ENCODE measurements at regions not wholly inside any gene's neighbourhood (a gene's known extent, or its start where the extent isn't known, plus 50 kb on each side); places are given as distances from the start of the nearest gene placed in this dataset.

DNA sequence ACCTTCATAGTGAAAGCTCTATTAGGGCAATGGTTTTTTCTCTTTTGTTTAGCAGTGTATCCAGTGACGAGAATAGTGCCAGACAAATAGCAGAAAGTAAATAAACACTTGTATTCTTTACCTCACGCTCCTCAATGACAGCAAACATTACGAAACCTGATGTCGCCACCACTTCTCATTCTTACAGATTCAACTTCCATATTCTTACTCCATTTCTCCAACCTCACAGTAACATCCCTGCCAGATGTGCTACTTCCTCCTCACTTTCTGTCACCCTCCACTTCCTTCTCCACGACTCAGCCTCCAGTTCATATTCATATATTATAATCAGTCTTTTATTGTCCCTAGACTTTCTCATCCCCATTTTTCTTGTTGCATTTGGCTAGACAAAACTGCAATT, 1956.2 kb upstream of the AGA start:
- no peak overlapping the region for H3K27ac ChIP-seq (ENCODE audit: low read length)
- H3K9me2 ChIP-seq (replicated peaks; ENCODE audit: insufficient read depth, low read length) = no peaks in the 10 kb centered on the region
- TF ChIP-seq, protein P1, sequence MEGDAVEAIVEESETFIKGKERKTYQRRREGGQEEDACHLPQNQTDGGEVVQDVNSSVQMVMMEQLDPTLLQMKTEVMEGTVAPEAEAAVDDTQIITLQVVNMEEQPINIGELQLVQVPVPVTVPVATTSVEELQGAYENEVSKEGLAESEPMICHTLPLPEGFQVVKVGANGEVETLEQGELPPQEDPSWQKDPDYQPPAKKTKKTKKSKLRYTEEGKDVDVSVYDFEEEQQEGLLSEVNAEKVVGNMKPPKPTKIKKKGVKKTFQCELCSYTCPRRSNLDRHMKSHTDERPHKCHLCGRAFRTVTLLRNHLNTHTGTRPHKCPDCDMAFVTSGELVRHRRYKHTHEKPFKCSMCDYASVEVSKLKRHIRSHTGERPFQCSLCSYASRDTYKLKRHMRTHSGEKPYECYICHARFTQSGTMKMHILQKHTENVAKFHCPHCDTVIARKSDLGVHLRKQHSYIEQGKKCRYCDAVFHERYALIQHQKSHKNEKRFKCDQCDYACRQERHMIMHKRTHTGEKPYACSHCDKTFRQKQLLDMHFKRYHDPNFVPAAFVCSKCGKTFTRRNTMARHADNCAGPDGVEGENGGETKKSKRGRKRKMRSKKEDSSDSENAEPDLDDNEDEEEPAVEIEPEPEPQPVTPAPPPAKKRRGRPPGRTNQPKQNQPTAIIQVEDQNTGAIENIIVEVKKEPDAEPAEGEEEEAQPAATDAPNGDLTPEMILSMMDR (IDR thresholded peaks at IDR 0.05; ENCODE audit: low read length) = no peak
- no peak for TF ChIP-seq EZH2 (optimal IDR thresholded peaks at IDR 0.05; ENCODE audit: low read depth, low read length)
- TF ChIP-seq EZH2phosphoT487 (IDR thresholded peaks at IDR 0.05; ENCODE audit: low read length) = no peak
- H3K79me2 ChIP-seq (ENCODE audit: low read length) = no peaks in the 10 kb centered on the region
- no peaks in the 10 kb centered on the region for H3K36me3 ChIP-seq (replicated peaks; ENCODE audit: insufficient read depth, low read length)
- H4K20me1 ChIP-seq (ENCODE audit: insufficient read depth, low read length) = no peaks in the 10 kb centered on the region
- no peak overlapping the region for H2AFZ ChIP-seq (ENCODE audit: low read length)
- H3K4me2 ChIP-seq (ENCODE audit: low read depth, low read length) = no peak overlapping the region
- no peaks in the 10 kb centered on the region for H3K9me3 ChIP-seq (replicated peaks; ENCODE audit: insufficient read depth, low read length)
- no peak for DNase-seq
- H3K4me3 ChIP-seq (ENCODE audit: low read length) = no peak overlapping the region
- H3K9ac ChIP-seq (ENCODE audit: low read length) = no peak overlapping the region
- no peaks in the 10 kb centered on the region for H3K4me1 ChIP-seq (ENCODE audit: low read length)
- H3K27me3 ChIP-seq (replicated peaks; ENCODE audit: insufficient read depth, low read length) = no peaks in the 10 kb centered on the region
- no peaks in the 10 kb centered on the region for H3F3A ChIP-seq (ENCODE audit: insufficient read depth, low read length)

DNA sequence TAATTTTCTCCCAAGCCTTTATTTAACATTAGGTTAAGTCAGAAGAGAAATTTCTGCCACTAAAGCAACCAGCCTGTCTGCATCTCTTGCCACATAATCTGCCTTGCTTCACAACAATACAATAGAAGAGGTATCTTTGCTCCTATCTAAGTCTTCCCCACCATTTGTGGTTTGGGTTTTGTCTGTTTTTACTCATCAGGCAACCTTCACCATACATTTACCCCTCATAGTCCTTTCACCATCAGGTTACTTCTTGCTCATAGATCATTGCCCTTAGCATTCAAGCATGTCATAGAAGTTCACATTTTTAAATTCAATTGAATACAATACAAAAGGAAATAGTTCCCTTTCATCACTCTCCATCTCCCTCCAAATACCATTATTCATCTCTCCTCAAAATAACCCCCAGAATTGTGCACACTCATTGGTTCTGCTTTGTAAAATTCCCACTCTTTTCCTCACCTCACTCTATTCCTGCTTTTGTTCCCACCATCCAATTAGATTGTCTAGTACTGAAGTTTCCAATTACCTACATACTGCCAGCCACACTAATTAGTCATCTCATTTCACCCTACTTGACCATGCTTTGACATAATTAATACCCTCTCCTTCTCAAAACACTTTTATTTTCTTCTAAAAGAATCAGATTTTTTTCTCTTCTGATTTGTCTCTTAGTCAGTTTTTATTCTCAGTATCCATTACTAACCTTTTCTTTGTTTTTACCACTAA, 1957.0 kb upstream of the AGA start:
- H3F3A ChIP-seq (ENCODE audit: insufficient read depth, low read length) = no peaks in the 10 kb centered on the region
- TF ChIP-seq, protein P1 (IDR thresholded peaks at IDR 0.05; ENCODE audit: low read length) = no peak
- H3K27ac ChIP-seq (ENCODE audit: low read length) = no peak overlapping the region
- H3K4me2 ChIP-seq (ENCODE audit: low read depth, low read length) = no peak overlapping the region
- no peak overlapping the region for H2AFZ ChIP-seq (ENCODE audit: low read length)
- no peaks in the 10 kb centered on the region for H3K9me3 ChIP-seq (replicated peaks; ENCODE audit: insufficient read depth, low read length)
- H3K36me3 ChIP-seq (replicated peaks; ENCODE audit: insufficient read depth, low read length) = no peaks in the 10 kb centered on the region
- no peak overlapping the region for H3K4me3 ChIP-seq (ENCODE audit: low read length)
- H4K20me1 ChIP-seq (ENCODE audit: insufficient read depth, low read length) = no peaks in the 10 kb centered on the region
- no peak overlapping the region for H3K9ac ChIP-seq (ENCODE audit: low read length)
- DNase-seq = no peak
- no peaks in the 10 kb centered on the region for H3K9me2 ChIP-seq (replicated peaks; ENCODE audit: insufficient read depth, low read length)
- no peaks in the 10 kb centered on the region for H3K27me3 ChIP-seq (replicated peaks; ENCODE audit: insufficient read depth, low read length)
- no peaks in the 10 kb centered on the region for H3K79me2 ChIP-seq (ENCODE audit: low read length)
- H3K4me1 ChIP-seq (ENCODE audit: low read length) = no peaks in the 10 kb centered on the region

DNA sequence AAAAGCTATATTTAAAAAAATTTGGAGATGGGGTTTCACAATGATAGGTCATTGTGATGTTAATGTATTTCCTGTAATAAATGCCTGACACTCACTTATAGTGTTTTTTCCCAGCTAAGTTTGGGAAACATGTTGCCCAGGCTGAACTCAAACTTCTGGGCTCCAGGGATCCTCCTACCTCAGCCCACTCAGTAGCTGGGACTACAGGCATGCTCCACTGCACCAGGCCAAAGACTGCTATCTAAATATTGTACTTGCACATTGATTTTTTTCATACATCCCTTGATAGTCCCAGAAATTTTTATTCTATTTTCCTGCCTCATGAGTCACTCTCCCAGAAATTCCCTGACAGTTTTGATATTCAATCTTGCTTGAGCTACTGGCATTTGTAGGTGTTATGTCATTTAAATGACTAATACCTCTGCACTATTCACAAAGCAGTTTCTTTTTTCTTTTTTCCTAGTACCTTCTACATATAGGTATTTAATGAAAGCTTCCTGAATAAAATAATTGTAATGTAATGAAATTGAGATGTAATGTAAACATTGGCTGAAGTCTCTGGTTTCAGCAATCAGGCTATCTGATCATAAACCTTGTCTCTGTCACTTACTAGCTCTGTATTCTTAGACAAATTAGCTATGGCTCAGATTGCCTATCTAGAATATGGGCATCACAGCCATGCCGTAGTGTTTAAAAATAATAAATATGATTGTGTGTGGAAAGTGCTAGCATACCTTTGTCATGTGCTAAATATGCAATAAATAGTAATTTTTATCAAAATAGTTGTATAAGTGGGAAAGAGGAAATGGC, 1973.0 kb upstream of the AGA start:
- Histone ChIP-seq H3K9ac (ENCODE audit: low read length) (no peak overlapping the region), H4K20me1 (ENCODE audit: insufficient read depth, low read length) (no peaks in the 10 kb centered on the region), H3K4me1 (ENCODE audit: low read length) (no peaks in the 10 kb centered on the region), H3K27ac (ENCODE audit: low read length) (no peak overlapping the region), H3K9me3 (replicated peaks; ENCODE audit: insufficient read depth, low read length) (no peaks in the 10 kb centered on the region), H3K4me3 (ENCODE audit: low read length) (no peak overlapping the region), H2AFZ (ENCODE audit: low read length) (no peak overlapping the region), H3K9me2 (replicated peaks; ENCODE audit: insufficient read depth, low read length) (no peaks in the 10 kb centered on the region), H3F3A (ENCODE audit: insufficient read depth, low read length) (no peaks in the 10 kb centered on the region), H3K4me2 (ENCODE audit: low read depth, low read length) (no peak overlapping the region), H3K36me3 (replicated peaks; ENCODE audit: insufficient read depth, low read length) (no peaks in the 10 kb centered on the region), H3K27me3 (replicated peaks; ENCODE audit: insufficient read depth, low read length) (no peaks in the 10 kb centered on the region), H3K79me2 (ENCODE audit: low read length) (no peaks in the 10 kb centered on the region)
- TF ChIP-seq, protein P1 (IDR thresholded peaks at IDR 0.05; ENCODE audit: low read length) = no peak
- no peak for TF ChIP-seq EZH2phosphoT487 (IDR thresholded peaks at IDR 0.05; ENCODE audit: low read length)
- TF ChIP-seq EZH2 (optimal IDR thresholded peaks at IDR 0.05; ENCODE audit: low read depth, low read length) = no peak
- DNase-seq = no peak

All from MM.1S (cell line).